Parathyroid adenoma (tissue), 2 donors: ENCODE measurements at regions not wholly inside any gene's neighbourhood (a gene's known extent, or its start where the extent isn't known, plus 50 kb on each side); places are given as distances from the start of the nearest gene placed in this dataset.
A peak's percentile ranks its signal among the peaks of the same experiment; 100 is the strongest.

Experiments
- H2AFZ ChIP-seq: fragments of 300-600 bp; sonication (generic); one replicate; pipeline ENCODE4 v1.7.0; 2017; ENCODE audit warnings: antibody characterized with exemption, mild to moderate bottlenecking
- H3K27ac ChIP-seq: fragments of 300-600 bp; sonication (generic); one replicate; pipeline ENCODE4 v1.7.0; 2017
- H3K27me3 ChIP-seq: fragments of 300-600 bp; sonication (generic); one replicate; pipeline ENCODE4 v1.7.0; 2017; ENCODE audit warnings: low read length; ENCODE audit not compliant: control insufficient read depth, insufficient read depth
- H3K36me3 ChIP-seq: fragments of 300-600 bp; sonication (generic); one replicate; pipeline ENCODE4 v1.7.0; 2017; ENCODE audit warnings: low read length; ENCODE audit not compliant: control insufficient read depth, insufficient read depth
- H3K4me1 ChIP-seq: fragments of 300-600 bp; sonication (generic); one replicate; pipeline ENCODE4 v1.7.0; 2017; ENCODE audit warnings: control low read depth
- H3K4me2 ChIP-seq: fragments of 300-600 bp; sonication (generic); one replicate; pipeline ENCODE4 v1.7.0; 2017; ENCODE audit warnings: low read length
- H3K4me3 ChIP-seq: fragments of 300-600 bp; sonication (generic); one replicate; pipeline ENCODE4 v1.7.0; 2017; ENCODE audit warnings: low read depth, low read length
- H3K79me2 ChIP-seq: fragments of 300-600 bp; sonication (generic); one replicate; pipeline ENCODE4 v1.7.0; 2017; ENCODE audit warnings: control low read depth
- H3K9ac ChIP-seq: fragments of 300-600 bp; sonication (generic); one replicate; pipeline ENCODE4 v1.7.0; 2017; ENCODE audit warnings: mild to moderate bottlenecking
- H3K9me3 ChIP-seq: fragments of 300-600 bp; sonication (generic); one replicate; pipeline ENCODE4 v1.7.0; 2017; ENCODE audit warnings: low read length; ENCODE audit not compliant: control insufficient read depth
- TF ChIP-seq, protein P1 (sequence below): fragments of 300-600 bp; sonication (generic); IDR thresholded peaks from one replicate; pipeline ENCODE4 v1.7.0; 2017; ENCODE audit warnings: antibody characterized with exemption, mild to moderate bottlenecking
- donor health status: primary hyperparathyroidism.

DNA sequence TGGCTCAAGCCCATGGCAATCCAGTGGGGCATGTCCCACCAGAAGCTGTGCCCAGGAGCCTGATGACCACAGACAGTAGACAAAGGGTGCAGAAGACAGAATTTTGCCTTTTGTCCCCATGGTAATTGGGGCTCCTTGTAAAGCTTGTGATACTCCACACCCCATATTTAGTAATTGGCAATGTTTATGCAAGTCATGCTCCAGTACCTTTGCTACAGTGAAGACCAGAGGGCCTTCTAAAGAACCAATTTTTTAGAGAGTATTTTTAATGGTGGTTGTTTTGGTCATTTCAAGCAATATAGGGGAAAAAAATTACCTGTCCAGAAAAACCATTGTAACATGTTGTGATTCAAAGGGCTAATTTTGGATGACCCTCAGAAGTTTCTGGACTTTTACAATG lies 194.8 kb downstream of the ANAPC1 start:
- Histone ChIP-seq H3K36me3 (no peaks in the 10 kb centered on the region), H2AFZ (no peak overlapping the region), H3K9ac (no peak overlapping the region), H3K4me3 (no peak overlapping the region), H3K9me3 (no peaks in the 10 kb centered on the region), H3K27ac (no peak overlapping the region), H3K79me2 (no peaks in the 10 kb centered on the region), H3K4me2 (no peak overlapping the region), H3K27me3 (no peaks in the 10 kb centered on the region), H3K4me1 (no peaks in the 10 kb centered on the region)
- TF ChIP-seq, protein P1, sequence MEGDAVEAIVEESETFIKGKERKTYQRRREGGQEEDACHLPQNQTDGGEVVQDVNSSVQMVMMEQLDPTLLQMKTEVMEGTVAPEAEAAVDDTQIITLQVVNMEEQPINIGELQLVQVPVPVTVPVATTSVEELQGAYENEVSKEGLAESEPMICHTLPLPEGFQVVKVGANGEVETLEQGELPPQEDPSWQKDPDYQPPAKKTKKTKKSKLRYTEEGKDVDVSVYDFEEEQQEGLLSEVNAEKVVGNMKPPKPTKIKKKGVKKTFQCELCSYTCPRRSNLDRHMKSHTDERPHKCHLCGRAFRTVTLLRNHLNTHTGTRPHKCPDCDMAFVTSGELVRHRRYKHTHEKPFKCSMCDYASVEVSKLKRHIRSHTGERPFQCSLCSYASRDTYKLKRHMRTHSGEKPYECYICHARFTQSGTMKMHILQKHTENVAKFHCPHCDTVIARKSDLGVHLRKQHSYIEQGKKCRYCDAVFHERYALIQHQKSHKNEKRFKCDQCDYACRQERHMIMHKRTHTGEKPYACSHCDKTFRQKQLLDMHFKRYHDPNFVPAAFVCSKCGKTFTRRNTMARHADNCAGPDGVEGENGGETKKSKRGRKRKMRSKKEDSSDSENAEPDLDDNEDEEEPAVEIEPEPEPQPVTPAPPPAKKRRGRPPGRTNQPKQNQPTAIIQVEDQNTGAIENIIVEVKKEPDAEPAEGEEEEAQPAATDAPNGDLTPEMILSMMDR: no peak

DNA sequence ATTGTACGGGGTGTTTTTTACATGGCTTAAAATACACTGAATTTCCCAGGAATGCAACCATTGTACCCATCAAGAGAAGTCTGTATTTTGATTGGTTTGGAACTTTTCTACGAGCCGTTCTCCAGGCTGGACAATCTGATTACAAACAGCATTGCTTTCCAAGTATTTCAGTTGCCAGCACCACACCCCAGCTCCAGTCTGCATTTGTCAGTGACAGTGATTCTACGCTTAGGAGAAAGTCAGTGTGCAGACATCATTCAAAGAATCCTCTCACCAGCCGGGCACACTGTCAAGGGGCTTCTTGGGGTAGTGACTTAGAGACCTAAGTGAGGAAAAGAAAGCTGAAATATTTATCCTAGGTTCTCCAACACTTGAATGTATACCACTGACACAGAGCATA lies 194.1 kb downstream of the ANAPC1 start:
- Histone ChIP-seq H3K36me3 (no peaks in the 10 kb centered on the region), H3K9ac (no peak overlapping the region)
- TF ChIP-seq, protein P1: no peak

DNA sequence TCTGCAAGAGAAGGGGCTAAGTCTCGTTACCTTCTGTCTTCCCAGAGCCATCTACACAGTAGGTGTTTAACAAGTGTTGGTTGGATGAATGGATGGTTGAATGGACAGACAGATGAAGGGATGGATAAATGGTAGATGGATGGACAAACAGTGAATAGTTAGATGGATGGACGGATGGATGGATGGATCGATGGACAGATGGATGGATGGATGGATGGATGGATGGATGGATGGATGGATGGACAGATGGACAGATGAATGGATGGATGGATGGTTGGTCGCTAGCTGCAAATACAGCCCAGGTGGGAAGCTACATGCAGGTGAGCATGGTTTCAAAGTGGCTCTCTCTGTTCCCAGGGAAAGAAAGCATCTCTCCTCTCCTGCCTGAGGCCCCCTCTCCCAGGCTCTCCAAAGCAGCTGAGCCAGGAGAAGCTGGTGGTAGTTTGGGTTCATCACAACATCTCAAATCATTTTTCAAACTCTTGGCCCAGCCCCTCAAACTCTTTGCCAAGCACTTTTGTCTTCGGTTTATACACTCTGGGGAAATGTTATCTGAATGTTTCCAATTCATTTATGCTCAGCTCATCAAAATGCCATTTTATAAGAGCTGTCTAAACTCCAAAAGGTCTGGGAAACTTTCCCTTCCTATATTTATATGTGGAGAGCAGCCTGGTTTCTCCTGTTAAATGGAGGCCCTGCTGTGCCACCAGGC lies 192.7 kb downstream of the ANAPC1 start:
- H3K4me1 ChIP-seq: no peaks in the 10 kb centered on the region
- H3K27me3 ChIP-seq: no peaks in the 10 kb centered on the region
- H3K9ac ChIP-seq: no peak overlapping the region
- TF ChIP-seq, protein P1: no peak
- no peak overlapping the region for H3K4me2 ChIP-seq
- H3K27ac ChIP-seq: no peak overlapping the region
- H2AFZ ChIP-seq: peak overlapping the region; percentile 44
- no peaks in the 10 kb centered on the region for H3K36me3 ChIP-seq
- no peak overlapping the region for H3K4me3 ChIP-seq
- no peaks in the 10 kb centered on the region for H3K79me2 ChIP-seq
- H3K9me3 ChIP-seq: no peaks in the 10 kb centered on the region

More for the DNA sequence above, 194.1 kb downstream of the ANAPC1 start:
- no peak overlapping the region for H3K4me3 ChIP-seq
- H3K9me3 ChIP-seq: no peaks in the 10 kb centered on the region
- H3K4me2 ChIP-seq: no peak overlapping the region
- no peak overlapping the region for H3K27ac ChIP-seq
- H3K79me2 ChIP-seq: no peaks in the 10 kb centered on the region
- no peaks in the 10 kb centered on the region for H3K27me3 ChIP-seq
- H3K4me1 ChIP-seq: no peaks in the 10 kb centered on the region
- no peak overlapping the region for H2AFZ ChIP-seq

DNA sequence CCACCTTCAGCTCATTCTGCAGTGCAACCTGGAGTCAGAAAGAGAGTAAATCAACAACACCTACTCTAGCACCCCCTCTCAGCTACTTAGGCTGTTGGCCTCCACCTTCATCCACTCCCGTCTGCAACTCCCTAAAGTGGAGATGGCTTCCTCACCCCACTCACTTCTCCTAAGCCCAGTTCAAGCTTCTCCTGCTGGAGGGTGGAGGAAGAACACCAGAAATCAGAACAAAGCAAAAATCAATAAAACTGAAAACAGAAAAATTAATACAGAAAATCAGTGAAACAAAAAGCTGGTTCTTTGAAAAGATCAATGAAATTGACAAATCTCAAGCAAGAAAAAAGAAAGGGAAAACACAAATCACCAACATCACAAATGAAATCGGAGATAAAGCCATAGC lies 191.7 kb downstream of the ANAPC1 start:
- Histone ChIP-seq H3K4me1 (no peaks in the 10 kb centered on the region), H3K36me3 (no peaks in the 10 kb centered on the region), H3K4me3 (no peak overlapping the region), H3K27ac (no peak overlapping the region), H2AFZ (no peak overlapping the region), H3K9me3 (no peaks in the 10 kb centered on the region), H3K4me2 (no peak overlapping the region), H3K79me2 (no peaks in the 10 kb centered on the region), H3K27me3 (no peaks in the 10 kb centered on the region), H3K9ac (no peak overlapping the region)
- TF ChIP-seq, protein P1: peak; percentile 6

DNA sequence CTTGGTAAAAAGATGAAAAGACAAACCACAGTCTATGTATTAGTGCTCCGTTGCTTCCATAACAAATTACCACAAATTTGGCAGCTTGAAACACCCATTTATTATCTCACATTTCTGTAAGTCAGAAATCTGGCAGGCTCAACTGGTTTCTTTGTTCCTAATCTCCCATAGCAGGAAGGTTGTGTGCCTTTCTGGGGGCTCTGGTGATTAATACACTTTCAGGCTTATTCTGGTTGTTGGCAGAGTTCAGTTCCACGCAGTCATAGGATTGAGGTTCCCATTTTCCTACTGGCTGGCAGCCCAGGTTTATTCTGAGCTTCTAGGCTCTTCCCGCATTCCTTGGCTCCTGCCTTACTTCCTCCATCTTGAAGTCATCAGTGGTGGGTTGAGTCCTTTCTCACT lies 189.3 kb downstream of the ANAPC1 start:
- no peaks in the 10 kb centered on the region for H3K36me3 ChIP-seq
- H3K4me3 ChIP-seq: no peak overlapping the region
- H3K79me2 ChIP-seq: no peaks in the 10 kb centered on the region
- H2AFZ ChIP-seq: no peak overlapping the region
- TF ChIP-seq, protein P1: no peak
- no peak overlapping the region for H3K4me2 ChIP-seq
- H3K9ac ChIP-seq: no peak overlapping the region
- no peaks in the 10 kb centered on the region for H3K27me3 ChIP-seq
- peaks cover 9% of the 10 kb centered on the region for H3K4me1 ChIP-seq
- no peak overlapping the region for H3K27ac ChIP-seq
- no peaks in the 10 kb centered on the region for H3K9me3 ChIP-seq
